CD4-positive, alpha-beta T cell treated with Interleukin-12 subunit alpha and Interleukin-12 subunit beta, for 1 hour (primary cell): ENCODE measurements at regions not wholly inside any gene's neighbourhood (a gene's known extent, or its start where the extent isn't known, plus 50 kb on each side); places are given as distances from the start of the nearest gene placed in this dataset.
"Not testable (repeated sequence)": the region's sequence is repeated elsewhere in the genome, so short reads cannot be mapped to it uniquely, and the experiment has no call there.

ENCODE experiments used
- DNase-seq: peaks from one replicate; pipeline ENCODE4 v3.0.0-alpha.2; 2020

DNA sequence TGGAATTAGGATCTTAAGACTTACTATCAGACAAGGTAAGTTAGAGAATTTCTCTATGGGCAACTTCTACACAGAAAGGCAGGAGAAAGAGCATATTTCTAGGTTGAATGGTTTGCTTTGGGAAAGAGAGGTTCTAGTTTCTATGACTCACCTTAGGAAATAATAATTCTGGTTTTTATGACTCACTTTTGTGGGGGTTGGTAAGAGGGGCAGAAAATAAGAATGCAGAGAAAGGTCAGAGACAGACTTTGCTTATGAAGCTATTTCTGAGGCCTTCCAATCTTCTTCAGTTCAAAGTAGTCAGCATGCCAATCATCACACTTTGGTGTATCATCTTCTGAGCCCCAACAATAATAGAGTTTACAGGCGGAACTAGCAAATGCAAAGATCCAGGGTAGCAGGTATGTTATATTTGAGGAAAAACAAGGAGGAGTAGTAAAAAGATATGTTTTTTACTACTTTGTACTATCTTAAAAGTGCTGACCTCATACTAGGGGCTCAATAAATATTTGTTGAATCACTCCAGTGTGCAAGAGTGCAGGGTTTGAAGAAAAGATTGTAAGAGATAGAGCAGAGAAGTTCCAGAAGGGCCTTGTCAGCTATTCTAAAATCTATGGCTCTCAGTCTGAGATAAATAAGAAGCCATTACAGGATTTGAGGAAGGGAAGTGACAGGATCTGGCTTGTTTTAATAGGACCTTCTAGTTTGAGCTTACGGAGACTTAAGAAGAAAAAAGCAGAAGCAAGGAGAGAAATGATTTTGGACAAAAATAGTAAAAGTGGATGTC is 56.7 kb upstream of the LRFN5 start:
- DNase-seq = no peak

DNA sequence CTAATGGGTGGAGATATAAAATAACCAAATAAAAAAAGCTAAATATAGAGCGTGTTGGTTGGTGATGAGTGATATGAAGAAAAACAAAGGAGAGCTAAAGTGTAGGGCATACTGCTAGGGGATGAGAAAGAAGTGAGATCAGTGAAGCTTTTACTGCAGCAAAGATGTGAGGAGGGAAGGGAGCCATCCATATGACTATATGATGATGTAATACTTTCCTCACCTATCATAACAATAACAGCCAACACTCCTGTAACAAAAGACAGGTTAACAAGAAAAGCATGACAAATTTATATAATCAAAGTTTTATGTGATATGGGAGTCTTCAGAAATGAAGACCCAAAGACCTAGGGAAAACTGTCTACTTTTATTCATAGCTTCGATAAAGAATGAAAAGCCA is 57.4 kb upstream of the LRFN5 start:
- DNase-seq = no peak

DNA sequence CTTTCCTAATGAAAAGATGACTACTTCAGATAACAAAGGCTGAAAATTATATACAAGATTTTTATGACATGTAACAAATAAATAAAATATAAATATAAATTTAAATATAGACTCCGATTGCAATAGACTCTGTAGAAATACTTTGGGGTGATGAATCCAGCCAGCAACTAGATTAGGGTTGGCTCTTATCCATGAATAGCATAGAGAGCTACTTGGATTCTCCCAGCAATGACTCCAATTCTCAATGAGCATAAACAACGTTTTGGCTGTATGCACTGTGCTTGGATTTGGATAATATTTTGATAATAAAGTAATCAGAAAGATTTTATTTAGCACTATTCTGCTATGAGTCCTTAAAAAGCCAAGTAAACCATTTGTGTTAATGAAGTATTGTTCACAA is 58.0 kb upstream of the LRFN5 start:
- DNase-seq = no peak

- no peak for DNase-seq
Observed at GRCh38 chr14:41541333-41541732, 65.3 kb upstream of the LRFN5 start.

- no peak for DNase-seq
Observed at GRCh38 chr14:41532255-41532654, 74.4 kb upstream of the LRFN5 start.

GRCh38 chr14:41521891-41522290 is 84.8 kb upstream of the LRFN5 start:
- DNase-seq = no peak

GRCh38 chr14:41518030-41518429 is 88.6 kb upstream of the LRFN5 start:
- not testable (repeated sequence) for DNase-seq

DNA sequence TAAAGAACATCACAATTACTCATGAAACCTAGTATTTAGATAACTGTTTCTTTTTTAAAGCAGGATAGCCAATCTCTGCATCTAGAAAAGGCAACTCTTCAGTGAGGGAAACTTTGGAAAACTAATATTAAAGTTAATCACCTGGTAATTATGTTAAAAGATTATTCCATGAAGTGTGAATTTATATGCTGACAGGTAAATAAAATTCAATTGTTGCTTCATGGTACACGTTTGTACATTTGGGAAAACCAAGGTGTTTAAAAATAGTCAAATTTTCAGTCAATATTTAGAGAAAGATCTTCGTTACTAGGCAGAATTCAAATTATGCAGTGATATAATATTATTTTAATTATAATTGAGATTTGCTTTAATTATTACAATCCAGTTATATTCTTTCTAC is 100.1 kb upstream of the LRFN5 start:
- DNase-seq = no peak

DNA sequence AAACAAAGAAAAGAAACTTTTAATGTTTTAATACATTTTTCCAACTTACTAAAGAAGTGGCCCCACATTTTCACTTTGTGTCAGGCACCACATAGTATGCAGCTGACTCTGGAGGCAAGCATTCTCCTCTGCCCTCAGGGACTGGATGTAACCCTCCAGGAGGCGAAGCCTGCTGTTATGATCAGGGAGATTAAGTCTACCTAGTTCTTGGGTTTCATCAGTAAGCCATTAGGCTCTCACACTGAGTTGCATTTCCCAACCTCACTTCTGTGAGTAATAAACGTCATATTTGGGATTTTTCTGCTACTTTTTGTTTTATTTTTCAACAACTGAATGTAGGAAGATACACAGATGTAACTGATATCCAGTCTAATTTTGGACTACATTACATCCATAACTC is 101.2 kb upstream of the LRFN5 start:
- no peak for DNase-seq

DNA sequence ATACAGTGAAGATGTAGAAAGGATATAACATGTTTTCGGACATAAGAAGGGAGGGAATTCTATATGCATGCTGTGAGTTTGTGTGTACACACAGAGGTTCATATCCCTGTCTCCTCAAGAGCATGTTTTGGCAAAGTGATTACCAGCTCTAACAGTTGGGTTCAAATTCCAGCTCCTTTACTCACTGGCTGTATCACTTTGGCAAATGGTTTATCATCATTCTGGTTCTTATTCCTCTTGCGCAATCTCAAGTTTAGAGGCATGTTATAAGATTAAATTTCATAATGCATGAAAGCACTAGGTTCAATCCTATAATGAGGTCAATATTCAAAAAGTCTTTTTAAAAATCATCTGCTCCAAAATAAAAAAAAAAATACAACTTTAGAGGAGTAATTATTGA is 107.7 kb upstream of the LRFN5 start:
- DNase-seq = no peak

GRCh38 chr14:41490323-41490722 is 116.4 kb upstream of the LRFN5 start:
- no peak for DNase-seq

GRCh38 chr14:41489315-41489972 is 117.2 kb upstream of the LRFN5 start:
- DNase-seq = no peak

DNA sequence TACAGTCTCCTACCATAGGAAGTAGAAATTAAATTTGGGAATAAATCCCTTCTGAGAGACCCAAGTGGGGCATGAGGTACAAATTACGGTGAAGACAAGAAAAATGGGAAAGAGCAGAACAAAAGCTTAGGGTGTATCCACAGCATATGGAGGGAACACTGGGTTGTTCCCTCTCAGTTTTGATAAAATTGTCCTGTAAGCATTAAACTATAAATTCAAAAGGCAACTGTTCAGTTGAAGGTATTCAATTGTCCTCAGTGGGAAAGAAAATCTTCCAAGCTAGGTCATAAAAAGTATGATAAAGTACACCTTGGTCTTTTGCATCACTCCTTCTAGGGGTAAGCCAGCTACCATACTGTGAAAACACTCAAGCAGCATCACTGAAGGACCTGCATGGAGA is 118.3 kb upstream of the LRFN5 start:
- no peak for DNase-seq

- no peak for DNase-seq
Observed at GRCh38 chr14:41482861-41483260, 123.8 kb upstream of the LRFN5 start.

DNA sequence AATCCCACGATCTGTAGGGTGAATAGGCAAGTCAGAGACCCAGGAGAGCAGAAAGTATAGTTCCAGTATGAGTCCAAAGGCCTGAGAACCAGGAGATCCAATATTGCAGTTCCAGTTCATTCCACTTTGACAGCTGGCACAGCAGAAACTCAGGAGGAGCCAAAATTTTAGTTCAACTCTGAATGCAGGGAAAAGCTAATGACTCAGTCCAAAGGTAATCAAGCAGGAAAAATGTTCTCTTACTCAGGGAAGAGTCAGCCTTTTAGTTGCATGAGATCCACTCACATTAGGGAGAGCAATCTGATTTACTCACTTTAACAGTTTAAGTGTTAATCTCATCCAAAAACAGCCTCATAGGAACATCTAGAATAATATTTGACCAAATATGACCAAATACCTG is 130.2 kb upstream of the LRFN5 start:
- no peak for DNase-seq

- no peak for DNase-seq
Observed at GRCh38 chr14:41461380-41461779, 145.3 kb upstream of the LRFN5 start.

- no peak for DNase-seq
Observed at GRCh38 chr14:41457393-41457792, 149.3 kb upstream of the LRFN5 start.

DNA sequence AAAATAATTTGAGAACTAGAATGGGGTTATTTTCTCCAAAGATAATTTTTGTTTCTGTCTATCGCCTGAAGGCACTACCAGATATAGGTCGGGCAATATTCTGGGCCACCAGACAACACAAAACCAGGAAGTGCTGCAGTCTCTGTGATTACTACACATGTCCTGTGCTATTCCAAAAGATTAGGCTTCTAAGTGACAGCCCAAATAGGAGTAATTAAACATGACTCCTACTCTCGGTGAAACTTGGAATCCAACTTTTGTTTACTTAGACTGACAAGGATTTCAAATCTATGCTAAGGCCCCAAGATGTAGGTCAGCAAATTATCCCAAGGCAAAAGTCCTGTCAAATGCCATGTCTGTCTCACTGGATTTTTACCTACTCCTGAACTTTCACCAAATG is 157.6 kb upstream of the LRFN5 start:
- no peak for DNase-seq

DNA sequence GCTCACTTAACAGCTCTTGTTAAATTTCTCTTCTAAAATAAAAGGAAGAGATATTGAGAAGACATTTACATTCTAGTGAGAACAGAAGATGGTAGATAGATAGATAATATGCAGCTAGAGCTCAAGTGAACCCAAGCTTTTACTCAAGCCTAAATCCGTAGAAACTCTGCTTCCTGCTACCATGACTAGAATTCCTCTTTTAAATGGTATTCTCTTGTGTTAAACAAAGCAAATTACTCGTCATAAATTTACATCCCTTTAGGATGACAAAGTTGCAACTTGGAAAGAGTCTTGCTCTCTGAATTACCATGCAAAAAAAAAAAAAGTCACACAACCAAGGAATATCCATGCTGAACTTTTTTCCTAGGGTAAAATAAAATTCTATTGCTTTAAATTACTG is 160.7 kb upstream of the LRFN5 start:
- no peak for DNase-seq

DNA sequence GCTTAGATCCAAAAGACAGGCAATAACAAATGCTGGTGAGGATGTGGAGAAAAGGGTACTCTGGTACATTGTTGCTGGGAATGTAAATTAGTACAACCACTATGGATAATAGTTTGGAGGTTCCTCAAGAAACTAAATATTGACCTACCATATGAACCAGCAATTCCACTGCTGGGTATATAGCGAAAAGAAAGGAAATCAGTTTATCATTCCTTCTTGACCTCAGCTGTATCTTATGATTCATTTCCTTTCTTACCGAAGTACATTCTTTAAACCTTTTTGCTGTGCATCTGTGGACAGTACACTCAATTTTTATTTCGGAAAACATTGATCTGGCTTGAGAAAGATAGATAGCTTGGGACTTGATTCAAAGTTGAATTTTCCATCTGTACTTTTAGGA is 183.2 kb upstream of the LRFN5 start:
- DNase-seq = no peak

DNA sequence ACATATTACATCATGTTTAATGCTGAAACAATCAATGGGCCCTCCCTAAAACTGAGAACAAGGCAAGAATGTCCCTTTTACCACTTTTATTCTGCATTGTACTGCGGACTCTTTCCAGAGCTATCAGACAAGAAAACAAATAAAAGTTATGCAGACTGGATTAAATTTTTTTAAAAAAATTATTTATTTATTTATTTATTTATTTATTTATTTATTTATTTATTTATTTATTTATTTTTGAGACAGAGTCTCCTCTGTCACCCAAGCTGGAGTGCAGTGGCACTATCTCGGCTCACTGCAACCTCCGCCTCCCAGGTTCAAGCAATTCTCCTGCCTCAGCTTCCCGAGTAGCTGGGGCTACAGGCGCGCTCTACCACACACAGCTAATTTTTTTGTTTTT is 185.4 kb upstream of the LRFN5 start:
- DNase-seq = not testable (repeated sequence)

DNA sequence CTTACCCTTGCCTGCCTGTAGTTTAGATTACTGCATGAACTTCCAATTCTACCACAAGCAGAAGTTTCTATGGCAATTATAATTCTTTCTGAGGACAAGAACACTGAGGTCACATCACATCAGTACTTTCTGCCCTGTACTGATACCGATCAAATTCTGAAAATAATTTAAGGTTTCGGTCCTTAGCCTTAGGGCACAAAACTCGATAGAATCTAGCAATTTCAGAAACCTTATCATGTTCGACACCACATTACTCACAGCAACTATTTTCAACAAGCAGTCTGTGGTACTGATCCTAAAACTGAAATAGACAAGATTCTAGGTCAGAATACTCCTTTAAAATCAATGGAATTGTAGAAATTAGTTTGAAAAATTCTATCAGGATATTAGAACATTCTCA is 187.0 kb upstream of the LRFN5 start:
- no peak for DNase-seq

DNA sequence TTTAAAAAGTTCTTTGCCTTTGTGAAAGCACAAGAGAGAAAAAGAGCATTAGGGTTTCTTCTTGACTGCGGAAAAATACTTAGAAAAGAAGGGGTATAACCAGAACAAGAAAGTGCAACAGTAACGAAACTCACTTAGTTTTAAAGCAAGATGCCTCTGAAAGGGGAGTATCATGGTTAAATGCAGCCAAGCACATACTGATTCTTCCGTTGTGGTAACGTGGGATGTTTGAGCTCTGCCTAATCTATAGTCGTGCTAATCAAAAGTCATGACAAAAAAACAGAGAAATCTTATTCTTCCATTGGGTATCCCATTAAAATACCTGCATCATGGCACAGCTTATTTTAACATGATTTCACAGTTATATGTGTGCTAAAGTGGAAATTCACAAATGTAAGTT is 187.8 kb upstream of the LRFN5 start:
- no peak for DNase-seq

GRCh38 chr14:41409806-41410205 is 196.9 kb upstream of the LRFN5 start:
- no peak for DNase-seq

DNA sequence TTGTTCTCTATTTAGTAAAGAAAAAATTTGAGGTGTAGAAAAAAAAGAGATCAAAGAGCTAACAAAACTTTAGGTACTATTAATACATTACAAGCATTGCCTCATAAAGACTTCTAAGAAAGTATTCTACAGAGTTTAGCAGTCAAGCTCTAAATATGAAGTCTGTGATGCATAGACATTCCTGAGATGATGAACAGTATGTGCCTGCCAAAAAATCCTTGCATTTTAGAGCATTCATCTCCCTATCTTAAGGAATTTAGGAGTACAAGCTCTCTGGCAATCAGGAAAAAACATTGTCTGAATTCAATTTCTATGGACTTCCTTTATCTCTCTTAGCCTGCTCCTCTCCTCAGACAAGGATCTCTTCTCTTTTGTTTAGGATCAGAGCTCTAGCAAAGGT is 202.6 kb upstream of the LRFN5 start:
- DNase-seq = no peak
